BE2C (cell line): ENCODE measurements at regions not wholly inside any gene's neighbourhood (a gene's known extent, or its start where the extent isn't known, plus 50 kb on each side); places are given as distances from the start of the nearest gene placed in this dataset.
A peak's percentile ranks its signal among the peaks of the same experiment; 100 is the strongest.

ENCODE experiments used
- DNase-seq: peaks from one replicate; pipeline ENCODE4 v3.0.0-alpha.2; 2020
- H3K27me3 ChIP-seq: fragments of 250-450 bp; sonication (Bioruptor Pico); 2 replicates; pipeline ENCODE4 v1.5.1; 2020; ENCODE audit warnings: mild to moderate bottlenecking
- H3K36me3 ChIP-seq: fragments of 250-450 bp; sonication (Bioruptor Pico); 2 replicates; pipeline ENCODE4 v1.5.1; 2020; ENCODE audit warnings: mild to moderate bottlenecking
- H3K4me1 ChIP-seq: fragments of 250-450 bp; sonication (Bioruptor Pico); 2 replicates; pipeline ENCODE4 v1.5.1; 2020
- H3K4me3 ChIP-seq: 2 replicates; pipeline ENCODE4 v1.5.1; 2011; ENCODE audit warnings: low read depth, low read length
- H3K9me3 ChIP-seq: fragments of 250-450 bp; sonication (Bioruptor Pico); 2 replicates; pipeline ENCODE4 v1.5.1; 2020
- CTCF ChIP-seq: IDR thresholded peaks from 2 replicates; pipeline ENCODE4 v1.5.1; 2012; ENCODE audit warnings: mild to moderate bottlenecking, low read depth, low read length

GRCh38 chr16:31710880-31711279 is 162.7 kb upstream of the ZNF267 start:
- Histone ChIP-seq H3K4me3 (no peak overlapping the region), H3K9me3 (no peaks in the 10 kb centered on the region), H3K27me3 (no peaks in the 10 kb centered on the region), H3K36me3 (peaks cover 19% of the 10 kb centered on the region), H3K4me1 (no peaks in the 10 kb centered on the region)
- DNase-seq = no peak
- TF ChIP-seq CTCF = no peak

- no peak for TF ChIP-seq CTCF
- Histone ChIP-seq H3K9me3 (no peaks in the 10 kb centered on the region), H3K4me1 (no peaks in the 10 kb centered on the region), H3K4me3 (no peak overlapping the region), H3K36me3 (peaks cover 18% of the 10 kb centered on the region), H3K27me3 (no peaks in the 10 kb centered on the region)
- no peak for DNase-seq
These were observed 162.2 kb upstream of the ZNF267 start for GRCh38 chr16:31711344-31711845.

- no peaks in the 10 kb centered on the region for H3K4me1 ChIP-seq
- H3K9me3 ChIP-seq = no peaks in the 10 kb centered on the region
- no peak for TF ChIP-seq CTCF
- DNase-seq = no peak
- H3K4me3 ChIP-seq = no peak overlapping the region
- peaks cover 13% of the 10 kb centered on the region for H3K36me3 ChIP-seq
- no peaks in the 10 kb centered on the region for H3K27me3 ChIP-seq
These were observed 161.5 kb upstream of the ZNF267 start for GRCh38 chr16:31712064-31712540.

- TF ChIP-seq CTCF = no peak
- H3K36me3 ChIP-seq = peaks cover 5% of the 10 kb centered on the region
These were observed 160.3 kb upstream of the ZNF267 start for GRCh38 chr16:31713071-31713944.

GRCh38 chr16:31713945-31714902 is 159.4 kb upstream of the ZNF267 start:
- Histone ChIP-seq H3K9me3 (no peaks in the 10 kb centered on the region), H3K36me3 (peaks cover 4% of the 10 kb centered on the region), H3K4me1 (no peaks in the 10 kb centered on the region), H3K27me3 (no peaks in the 10 kb centered on the region), H3K4me3 (peak overlapping the region; percentile 91)
- no peak for DNase-seq
- peak; percentile 32 for TF ChIP-seq CTCF

More at GRCh38 chr16:31713071-31713944, 160.3 kb upstream of the ZNF267 start:
- Histone ChIP-seq H3K4me1 (no peaks in the 10 kb centered on the region), H3K27me3 (no peaks in the 10 kb centered on the region), H3K4me3 (peak overlapping the region; percentile 91), H3K9me3 (no peaks in the 10 kb centered on the region)
- DNase-seq = peak; percentile 96
